IMR-90 (cell line): ENCODE measurements at regions not wholly inside any gene's neighbourhood (a gene's known extent, or its start where the extent isn't known, plus 50 kb on each side); places are given as distances from the start of the nearest gene placed in this dataset.

Source experiments
- ATAC-seq: fragments of 200-7000 bp; cut with Tn5 transposase; 2 replicates; pipeline ENCODE4 v1.9.1; 2020; ENCODE audit warnings: low read depth, mild to moderate bottlenecking, moderate library complexity
- BruUV-seq: library from RNA; stranded (reverse); fragments of 400-500 nt; replicated peaks from 2 replicates; lab custom pipeline; 2021; lab: Mats Ljungman, UMichigan
- CTCF ChIA-PET: fragments of 300-600 bp; formaldehyde crosslinking; extraction: SDS; loops from one replicate; lab custom pipeline; 2021; ENCODE audit warnings: antibody characterized with exemption; lab: Yijun Ruan, JAX
- POLR2A ChIA-PET: fragments of 300-600 bp; sonication (Branson Sonifier 250); formaldehyde crosslinking; loops from one replicate; lab custom pipeline; 2022; ENCODE audit warnings: antibody characterized with exemption; ENCODE audit not compliant: unreplicated experiment; lab: Charles Lee
- DNase-seq: peaks from one replicate; pipeline ENCODE4 v3.0.0; 2013
- H2AFZ ChIP-seq: replicated peaks from 2 replicates; pipeline ENCODE3; 2013; ENCODE audit warnings: low read length, mild to moderate bottlenecking; ENCODE audit not compliant: poor library complexity
- H2AK5ac ChIP-seq: 2 replicates; pipeline ENCODE4 v1.6.1; 2013; ENCODE audit warnings: low read depth, low read length, inconsistent platforms
- H2AK9ac ChIP-seq: replicated peaks from 2 replicates; pipeline ENCODE3; 2013; ENCODE audit warnings: mild to moderate bottlenecking, low read depth, low read length, moderate library complexity; ENCODE audit not compliant: poor library complexity
- H2BK120ac ChIP-seq: 2 replicates; pipeline ENCODE4 v1.6.1; 2013; ENCODE audit warnings: low read depth, low read length, inconsistent platforms
- H2BK15ac ChIP-seq: 3 replicates; pipeline ENCODE4 v1.6.1; 2013; ENCODE audit warnings: low read depth, low read length, inconsistent platforms
- H2BK20ac ChIP-seq: 2 replicates; pipeline ENCODE4 v1.6.1; 2013; ENCODE audit warnings: low read depth, mild to moderate bottlenecking, inconsistent platforms, low read length, moderate library complexity
- H2BK5ac ChIP-seq: 2 replicates; pipeline ENCODE4 v1.6.1; 2013; ENCODE audit warnings: mild to moderate bottlenecking, low read depth, low read length, inconsistent platforms; ENCODE audit not compliant: poor library complexity, severe bottlenecking
- H3K14ac ChIP-seq: replicated peaks from 2 replicates; pipeline ENCODE4 v1.6.1; 2013; ENCODE audit warnings: low read depth, low read length, inconsistent platforms
- H3K18ac ChIP-seq: 2 replicates; pipeline ENCODE4 v1.6.1; 2013; ENCODE audit warnings: low read depth, low read length, control low read depth
- H3K23ac ChIP-seq: 2 replicates; pipeline ENCODE4 v1.6.1; 2013; ENCODE audit warnings: low read depth, low read length, inconsistent platforms
- H3K27ac ChIP-seq: 2 replicates; pipeline ENCODE4 v1.5.1; 2013; ENCODE audit warnings: mild to moderate bottlenecking, control low read depth, low read length; ENCODE audit not compliant: insufficient read depth
- H3K27me3 ChIP-seq: 2 replicates; pipeline ENCODE4 v1.6.1; 2013; ENCODE audit warnings: low read length; ENCODE audit not compliant: control insufficient read depth, insufficient read depth
- H3K36me3 ChIP-seq: 2 replicates; pipeline ENCODE4 v1.6.1; 2013; ENCODE audit warnings: low read length, mixed read lengths; ENCODE audit not compliant: control insufficient read depth, insufficient read depth
- H3K4ac ChIP-seq: 2 replicates; pipeline ENCODE4 v1.6.1; 2013; ENCODE audit warnings: low read depth, low read length, inconsistent platforms
- H3K4me1 ChIP-seq: 2 replicates; pipeline ENCODE4 v1.6.1; 2013; ENCODE audit warnings: low read length, mixed read lengths; ENCODE audit not compliant: control insufficient read depth, insufficient read depth
- H3K4me2 ChIP-seq: 2 replicates; pipeline ENCODE4 v1.6.1; 2013; ENCODE audit warnings: low read depth, mild to moderate bottlenecking, control low read depth, low read length, moderate library complexity
- H3K4me3 ChIP-seq: 2 replicates; pipeline ENCODE4 v1.5.1; 2013; ENCODE audit warnings: low read depth, mild to moderate bottlenecking, control low read depth, low read length, moderate library complexity; ENCODE audit not compliant: insufficient read depth
- H3K56ac ChIP-seq: 2 replicates; pipeline ENCODE4 v1.6.1; 2013; ENCODE audit warnings: low read length, inconsistent platforms; ENCODE audit not compliant: insufficient read depth; ENCODE audit errors: extremely low read depth
- H3K79me1 ChIP-seq, 2 experiments: 2 replicates each; pipeline ENCODE4 v1.6.1; 2013; ENCODE audit warnings: low read length in 2 of 2, inconsistent platforms in 1 of 2, low read depth in 1 of 2
- H3K9ac ChIP-seq: 2 replicates; pipeline ENCODE4 v1.6.1; 2013; ENCODE audit warnings: low read depth, low read length, control low read depth
- H3K9me1 ChIP-seq: 2 replicates; pipeline ENCODE4 v1.6.1; 2013; ENCODE audit warnings: low read length, inconsistent platforms; ENCODE audit not compliant: insufficient read depth
- H3K9me3 ChIP-seq: 2 replicates; pipeline ENCODE4 v1.6.1; 2013; ENCODE audit warnings: low read length; ENCODE audit not compliant: control insufficient read depth, insufficient read depth
- H4K20me1 ChIP-seq: 2 replicates; pipeline ENCODE4 v1.6.1; 2013; ENCODE audit warnings: low read length, inconsistent platforms; ENCODE audit not compliant: insufficient read depth
- H4K5ac ChIP-seq: 2 replicates; pipeline ENCODE4 v1.6.1; 2013; ENCODE audit warnings: mild to moderate bottlenecking, low read depth, low read length, control low read depth
- H4K8ac ChIP-seq, 2 experiments: 2 replicates each; pipeline ENCODE4 v1.6.1; 2013; ENCODE audit warnings: low read depth in 2 of 2, low read length in 2 of 2, control low read depth in 1 of 2, inconsistent platforms in 1 of 2
- H4K91ac ChIP-seq: 2 replicates; pipeline ENCODE4 v1.6.1; 2013; ENCODE audit warnings: low read depth, low read length, inconsistent platforms; ENCODE audit not compliant: insufficient read depth
- CHD1 ChIP-seq: IDR thresholded peaks from 2 replicates; pipeline ENCODE4 v1.6.1; 2012; ENCODE audit warnings: low read depth, low read length, improper control_type of control experiment
- FOS ChIP-seq: fragments of 150-350 bp; IDR thresholded peaks from 2 replicates; pipeline ENCODE4 v1.6.1; 2016; ENCODE audit warnings: low read depth, low read length
- MXI1 ChIP-seq: IDR thresholded peaks from 2 replicates; pipeline ENCODE4 v1.6.1; 2012; ENCODE audit warnings: low read depth, mild to moderate bottlenecking, low read length, moderate library complexity, borderline replicate concordance
- NFE2L2 ChIP-seq: fragments of 150-350 bp; IDR thresholded peaks from 2 replicates; pipeline ENCODE4 v1.6.1; 2016; ENCODE audit warnings: low read depth, mild to moderate bottlenecking, low read length
- RAD21 ChIP-seq: IDR thresholded peaks from 2 replicates; pipeline ENCODE4 v1.6.1; 2012; ENCODE audit warnings: low read length, improper control_type of control experiment
- RFX5 ChIP-seq: IDR thresholded peaks from 2 replicates; pipeline ENCODE4 v1.8.0; 2012; ENCODE audit warnings: low read depth, mild to moderate bottlenecking, low read length, moderate library complexity
- SMC3 ChIP-seq: fragments of 150-350 bp; IDR thresholded peaks from 2 replicates; pipeline ENCODE4 v1.6.1; 2016; ENCODE audit warnings: low read depth, mild to moderate bottlenecking, antibody characterized with exemption, low read length, moderate library complexity
- dilution Hi-C: fragments of 300-500 bp; cut with HindIII; formaldehyde crosslinking; loops from one replicate; pipeline ENCODE4 v1.14.3; 2018; ENCODE audit warnings: low sequenced_read_pairs; ENCODE audit not compliant: unreplicated experiment
- in situ Hi-C: fragments of 300-500 bp; cut with MboI; formaldehyde crosslinking; loops from 3 replicates; pipeline ENCODE4 v1.14.3; 2019; ENCODE audit warnings: low sequenced_read_pairs, inconsistent platforms, mixed read lengths
- intact Hi-C: fragments of 100-400 bp; cut with micrococcal nuclease; formaldehyde crosslinking; loops from 2 replicates; pipeline ENCODE4 v1.10.0; 2022
- TF ChIP-seq, protein P1 (sequence below): fragments of 150-350 bp; IDR thresholded peaks from 2 replicates; pipeline ENCODE4 v1.6.1; 2017; ENCODE audit warnings: mild to moderate bottlenecking, antibody characterized with exemption, low read length, low read depth
- TF ChIP-seq, protein P2 (sequence below): fragments of 150-350 bp; IDR thresholded peaks from 2 replicates; pipeline ENCODE4 v1.6.1; 2016; ENCODE audit warnings: low read depth, mild to moderate bottlenecking, low read length, moderate library complexity, borderline replicate concordance

DNA sequence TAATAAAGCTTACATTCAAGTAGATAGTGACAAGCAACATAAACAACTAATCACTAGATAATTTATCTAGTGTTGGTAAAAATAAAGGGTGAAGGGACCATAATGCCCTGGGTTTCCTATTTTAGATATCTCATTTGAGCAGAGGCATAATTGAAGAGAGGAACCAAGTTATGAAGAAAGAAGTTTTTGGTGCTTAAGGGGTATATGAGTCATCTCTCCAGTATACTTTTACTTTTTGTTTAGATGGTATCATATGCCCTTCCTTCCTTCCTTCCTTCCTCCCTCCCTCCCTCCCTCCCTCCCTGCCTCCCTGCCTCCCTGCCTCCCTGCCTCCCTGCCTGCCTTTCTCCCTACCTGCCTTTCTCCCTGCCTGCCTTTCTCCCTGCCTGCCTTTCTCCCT is 1053.5 kb upstream of the CELF4 start:
- no peaks in the 10 kb centered on the region for H3K9me1 ChIP-seq
- dilution Hi-C loops (no loop called here), in situ Hi-C loops (no loop called here), intact Hi-C loops (no loop called here)
- ChIA-PET CTCF (no interaction called here), POLR2A (no interaction called here)
- H3K9ac ChIP-seq = no peak overlapping the region
- no peaks in the 10 kb centered on the region for H3K36me3 ChIP-seq
- no peak overlapping the region for H2BK120ac ChIP-seq
- H3K79me1 ChIP-seq = no peaks in the 10 kb centered on the region
- H3K4me1 ChIP-seq = no peaks in the 10 kb centered on the region
- no peak overlapping the region for H4K5ac ChIP-seq
- H3K4ac ChIP-seq = no peak overlapping the region
- no peak overlapping the region for H3K18ac ChIP-seq
- no peak overlapping the region for H3K27ac ChIP-seq
- no peak for TF ChIP-seq FOS
- no peak for TF ChIP-seq RAD21
- TF ChIP-seq, protein P1, sequence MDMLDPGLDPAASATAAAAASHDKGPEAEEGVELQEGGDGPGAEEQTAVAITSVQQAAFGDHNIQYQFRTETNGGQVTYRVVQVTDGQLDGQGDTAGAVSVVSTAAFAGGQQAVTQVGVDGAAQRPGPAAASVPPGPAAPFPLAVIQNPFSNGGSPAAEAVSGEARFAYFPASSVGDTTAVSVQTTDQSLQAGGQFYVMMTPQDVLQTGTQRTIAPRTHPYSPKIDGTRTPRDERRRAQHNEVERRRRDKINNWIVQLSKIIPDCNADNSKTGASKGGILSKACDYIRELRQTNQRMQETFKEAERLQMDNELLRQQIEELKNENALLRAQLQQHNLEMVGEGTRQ = no peak
- TF ChIP-seq, protein P2, sequence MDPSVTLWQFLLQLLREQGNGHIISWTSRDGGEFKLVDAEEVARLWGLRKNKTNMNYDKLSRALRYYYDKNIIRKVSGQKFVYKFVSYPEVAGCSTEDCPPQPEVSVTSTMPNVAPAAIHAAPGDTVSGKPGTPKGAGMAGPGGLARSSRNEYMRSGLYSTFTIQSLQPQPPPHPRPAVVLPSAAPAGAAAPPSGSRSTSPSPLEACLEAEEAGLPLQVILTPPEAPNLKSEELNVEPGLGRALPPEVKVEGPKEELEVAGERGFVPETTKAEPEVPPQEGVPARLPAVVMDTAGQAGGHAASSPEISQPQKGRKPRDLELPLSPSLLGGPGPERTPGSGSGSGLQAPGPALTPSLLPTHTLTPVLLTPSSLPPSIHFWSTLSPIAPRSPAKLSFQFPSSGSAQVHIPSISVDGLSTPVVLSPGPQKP = no peak
- no peak for TF ChIP-seq RFX5
- no peak for TF ChIP-seq CHD1
- no peak for TF ChIP-seq SMC3
- TF ChIP-seq NFE2L2 = no peak
- TF ChIP-seq MXI1 = no peak
- no peak overlapping the region for H4K91ac ChIP-seq
- H2AFZ ChIP-seq = no peak overlapping the region
- no peak for DNase-seq
- no peak for ATAC-seq
- H2AK5ac ChIP-seq = no peak overlapping the region
- H2AK9ac ChIP-seq = no peak overlapping the region
- H4K20me1 ChIP-seq = no peaks in the 10 kb centered on the region
- H2BK20ac ChIP-seq = no peak overlapping the region
- no peak overlapping the region for H4K8ac ChIP-seq
- BruUV-seq = no TSS peak
- no peaks in the 10 kb centered on the region for H3K9me3 ChIP-seq
- H2BK15ac ChIP-seq = no peak overlapping the region
- H3K56ac ChIP-seq = no peak overlapping the region
- no peaks in the 10 kb centered on the region for H3K27me3 ChIP-seq
- no peak overlapping the region for H3K14ac ChIP-seq
- H3K4me2 ChIP-seq = no peak overlapping the region
- no peak overlapping the region for H2BK5ac ChIP-seq
- no peak overlapping the region for H3K23ac ChIP-seq
- H3K4me3 ChIP-seq = no peak overlapping the region
